K562 (cell line): ENCODE measurements at regions not wholly inside any gene's neighbourhood (a gene's known extent, or its start where the extent isn't known, plus 50 kb on each side); places are given as distances from the start of the nearest gene placed in this dataset.

Experiments
- ARID1B ChIP-seq: fragments of 450-650 bp; IDR thresholded peaks from 2 replicates; pipeline ENCODE4 v1.6.1; 2016; ENCODE audit warnings: antibody characterized with exemption, mild to moderate bottlenecking, inconsistent platforms
- ATF1 ChIP-seq, 2 experiments: fragments of 450-650 bp in 1 of 2; IDR thresholded peaks; 2 replicates each; pipeline ENCODE4 v1.6.1; 2016; ENCODE audit warnings: missing compliant biosample characterization in 1 of 2, missing genetic modification characterization in 1 of 2
- CEBPB ChIP-seq: fragments of 450-650 bp; IDR thresholded peaks from 2 replicates; pipeline ENCODE4 v1.6.1; 2016; ENCODE audit warnings: missing genetic modification characterization, missing compliant biosample characterization
- CTCF ChIP-seq, 3 experiments: IDR thresholded peaks in 2 of 3; conservative IDR thresholded peaks in 1 of 3; 2 replicates each; pipeline ENCODE4 v1.5.1; 2011 to 2012; ENCODE audit warnings: low read length in 3 of 3, mild to moderate bottlenecking in 3 of 3, control low read depth in 2 of 3, improper control_type of control experiment in 1 of 3, inconsistent platforms in 1 of 3, low read depth in 1 of 3, mixed read lengths in 1 of 3, moderate library complexity in 1 of 3; ENCODE audit not compliant: insufficient read depth in 2 of 3
- DDX20 ChIP-seq: fragments of 450-650 bp; IDR thresholded peaks from 2 replicates; pipeline ENCODE4 v1.6.1; 2016; ENCODE audit warnings: missing genetic modification characterization, low read depth, mild to moderate bottlenecking, missing compliant biosample characterization, moderate library complexity
- DNMT1 ChIP-seq: fragments of 450-650 bp; IDR thresholded peaks from 2 replicates; pipeline ENCODE4 v1.6.1; 2016; ENCODE audit warnings: antibody characterized with exemption, mild to moderate bottlenecking
- HDAC1 ChIP-seq, 2 experiments: fragments of 450-650 bp; IDR thresholded peaks; 2 replicates each; pipeline ENCODE4 v1.6.1; 2016 to 2017; ENCODE audit warnings: inconsistent platforms in 1 of 2, mild to moderate bottlenecking in 1 of 2, moderate library complexity in 1 of 2
- KLF1 ChIP-seq: fragments of 450-650 bp; IDR thresholded peaks from 2 replicates; pipeline ENCODE4 v1.6.1; 2016; ENCODE audit warnings: missing genetic modification characterization, missing compliant biosample characterization
- KLF16 ChIP-seq: IDR thresholded peaks from 2 replicates; pipeline ENCODE4 v1.6.1; 2016; ENCODE audit warnings: antibody characterized with exemption
- MAZ ChIP-seq, 2 experiments: fragments of 450-650 bp in 1 of 2; sonication (generic) in 1 of 2; formaldehyde crosslinking; IDR thresholded peaks in 1 of 2; conservative IDR thresholded peaks in 1 of 2; 2 replicates each; pipeline versions ENCODE4 v1.4.0 to v1.5.0; 2020; ENCODE audit warnings: mild to moderate bottlenecking in 1 of 2, missing genetic modification reagents in 1 of 2
- NCOA6 ChIP-seq: fragments of 450-650 bp; IDR thresholded peaks from 2 replicates; pipeline ENCODE4 v1.6.1; 2017; ENCODE audit warnings: mild to moderate bottlenecking
- NFE2L1 ChIP-seq: fragments of 450-650 bp; IDR thresholded peaks from 2 replicates; pipeline ENCODE4 v1.6.1; 2016; ENCODE audit warnings: missing genetic modification characterization, low read depth, mild to moderate bottlenecking, missing compliant biosample characterization, moderate library complexity, borderline replicate concordance
- NONO ChIP-seq, 2 experiments: fragments of 200-400 bp in 1 of 2; fragments of 450-650 bp in 1 of 2; formaldehyde crosslinking in 1 of 2; IDR thresholded peaks; 2 replicates each; pipeline ENCODE4 v1.6.1; 2017; ENCODE audit warnings: low read depth in 2 of 2, mild to moderate bottlenecking in 2 of 2, moderate library complexity in 2 of 2, low read length in 1 of 2
- POLR2G ChIP-seq: fragments of 200-400 bp; formaldehyde crosslinking; IDR thresholded peaks from 2 replicates; pipeline ENCODE4 v1.6.1; 2017; ENCODE audit warnings: low read depth, mild to moderate bottlenecking, antibody characterized with exemption, low read length, moderate library complexity
- RBFOX2 ChIP-seq: fragments of 200-400 bp; formaldehyde crosslinking; IDR thresholded peaks from 2 replicates; pipeline ENCODE4 v1.6.1; 2017; ENCODE audit warnings: low read depth, mild to moderate bottlenecking, low read length, moderate library complexity
- RBM17 ChIP-seq: fragments of 200-400 bp; formaldehyde crosslinking; IDR thresholded peaks from 2 replicates; pipeline ENCODE4 v1.6.1; 2017; ENCODE audit warnings: low read depth, mild to moderate bottlenecking, low read length, borderline replicate concordance
- SAP30 ChIP-seq: fragments of 200-600 bp; sonication (generic); IDR thresholded peaks from 2 replicates; pipeline ENCODE4 v1.6.1; 2012; ENCODE audit warnings: borderline replicate concordance, low read depth, mild to moderate bottlenecking, moderate library complexity, low read length, control low read depth, inconsistent platforms; ENCODE audit not compliant: insufficient read depth, poor library complexity, severe bottlenecking
- SLC30A9 ChIP-seq: fragments of 250-450 bp; sonication (Bioruptor Pico); IDR thresholded peaks from 2 replicates; pipeline ENCODE4 v1.8.0; 2022; ENCODE audit warnings: mild to moderate bottlenecking, moderate library complexity
- SMAD1 ChIP-seq: fragments of 150-350 bp; IDR thresholded peaks from 2 replicates; pipeline ENCODE4 v1.6.1; 2014; ENCODE audit warnings: low read length, low read depth; ENCODE audit not compliant: partially characterized antibody
- U2AF2 ChIP-seq: fragments of 200-400 bp; formaldehyde crosslinking; optimal IDR thresholded peaks from 2 replicates; pipeline ENCODE3; 2017; ENCODE audit warnings: low read depth, mild to moderate bottlenecking, low read length
- ZBED1 ChIP-seq: IDR thresholded peaks from 2 replicates; pipeline ENCODE4 v1.6.1; 2014
- ZNF449 ChIP-seq: fragments of 250-450 bp; sonication (Bioruptor Pico); IDR thresholded peaks from 2 replicates; pipeline ENCODE4 v1.8.0; 2022; ENCODE audit warnings: moderate library complexity, mild to moderate bottlenecking, inconsistent platforms
- ZNF589 ChIP-seq: fragments of 200-800 bp; sonication (Bioruptor generic); IDR thresholded peaks from 2 replicates; pipeline ENCODE4 v1.6.1; 2016; ENCODE audit warnings: low read depth, missing genetic modification characterization, missing compliant biosample characterization
- TF ChIP-seq, protein P1 (sequence below): sonication (generic); formaldehyde crosslinking; IDR thresholded peaks from 2 replicates; pipeline ENCODE4 v1.8.1; 2023; ENCODE audit warnings: mild to moderate bottlenecking, missing genetic modification reagents

DNA sequence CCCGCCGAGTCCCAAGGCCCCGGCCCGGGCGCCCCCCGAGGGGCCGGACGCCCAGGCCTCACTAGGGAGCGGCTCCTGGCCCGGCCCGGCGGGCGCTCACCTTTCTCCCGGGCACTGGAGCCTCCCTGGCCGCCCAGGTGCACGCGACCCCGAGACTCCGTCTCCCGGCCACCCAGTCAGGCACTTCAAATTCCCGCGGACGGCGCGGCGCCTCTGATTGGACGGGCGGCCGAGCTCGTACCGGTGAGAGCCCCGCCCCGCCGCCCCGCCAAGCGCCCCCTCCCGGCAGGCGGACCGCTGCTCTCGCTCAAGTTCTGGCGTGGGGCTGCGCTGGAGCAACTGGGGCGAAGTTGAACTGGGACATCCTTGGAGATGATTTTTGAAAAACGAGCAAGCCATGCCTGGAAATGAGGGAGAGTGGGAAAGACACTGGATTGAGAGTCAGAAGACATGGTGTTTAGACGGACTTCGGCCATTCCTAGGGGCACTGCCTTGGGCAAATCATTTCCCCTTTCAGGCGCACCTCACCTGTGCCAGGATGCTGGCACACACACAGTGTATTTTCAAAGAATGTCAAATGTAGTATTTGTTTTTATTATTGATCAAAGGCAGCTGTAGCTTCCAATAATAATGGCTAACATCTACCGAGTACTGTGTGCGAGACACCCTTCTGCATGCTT lies 485.3 kb downstream of the UQCRFS1 start (continued):
- peak; percentile 61 for TF ChIP-seq SAP30
- no peak for TF ChIP-seq SLC30A9 (CRISPR knock-in tag)
- 0 out of 2 replicates have a peak, but pooled peaks have one; percentile 11 for TF ChIP-seq KLF16
- TF ChIP-seq MAZ (CRISPR knock-in tag; conservative IDR thresholded peaks at IDR 0.05 in 1 of 2, IDR thresholded peaks at IDR 0.05 in 1 of 2) = peak in 1 of 2 experiments; percentile 61; a peak in 1 of 4 replicates
- peak; percentile 64 for TF ChIP-seq RBFOX2
- TF ChIP-seq U2AF2 = no peak
- peak in 1 of 2 experiments; percentile 33; a peak in 1 of 4 replicates for TF ChIP-seq HDAC1 (IDR thresholded peaks at IDR 0.05)
- TF ChIP-seq ZNF589 (CRISPR knock-in tag) = no peak
- no peak for TF ChIP-seq NFE2L1 (tag)
- no peak for TF ChIP-seq ARID1B
- no peak for TF ChIP-seq ATF1 (CRISPR knock-in tag; IDR thresholded peaks at IDR 0.05)
- TF ChIP-seq ATF1 (tag; IDR thresholded peaks at IDR 0.05) = 0 out of 2 replicates have a peak, but pooled peaks have one; percentile 11
- TF ChIP-seq DDX20 (tag) = no peak
- TF ChIP-seq, protein P1, sequence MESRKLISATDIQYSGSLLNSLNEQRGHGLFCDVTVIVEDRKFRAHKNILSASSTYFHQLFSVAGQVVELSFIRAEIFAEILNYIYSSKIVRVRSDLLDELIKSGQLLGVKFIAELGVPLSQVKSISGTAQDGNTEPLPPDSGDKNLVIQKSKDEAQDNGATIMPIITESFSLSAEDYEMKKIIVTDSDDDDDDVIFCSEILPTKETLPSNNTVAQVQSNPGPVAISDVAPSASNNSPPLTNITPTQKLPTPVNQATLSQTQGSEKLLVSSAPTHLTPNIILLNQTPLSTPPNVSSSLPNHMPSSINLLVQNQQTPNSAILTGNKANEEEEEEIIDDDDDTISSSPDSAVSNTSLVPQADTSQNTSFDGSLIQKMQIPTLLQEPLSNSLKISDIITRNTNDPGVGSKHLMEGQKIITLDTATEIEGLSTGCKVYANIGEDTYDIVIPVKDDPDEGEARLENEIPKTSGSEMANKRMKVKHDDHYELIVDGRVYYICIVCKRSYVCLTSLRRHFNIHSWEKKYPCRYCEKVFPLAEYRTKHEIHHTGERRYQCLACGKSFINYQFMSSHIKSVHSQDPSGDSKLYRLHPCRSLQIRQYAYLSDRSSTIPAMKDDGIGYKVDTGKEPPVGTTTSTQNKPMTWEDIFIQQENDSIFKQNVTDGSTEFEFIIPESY (CRISPR knock-in tag) = no peak
- TF ChIP-seq DNMT1 = no peak
- no peak for TF ChIP-seq CEBPB (tag)
- no peak for TF ChIP-seq KLF1 (tag)
- no peak for TF ChIP-seq RBM17
- TF ChIP-seq ZNF449 (CRISPR knock-in tag) = no peak
- peak; percentile 51 to 62 (median 62); a peak in 4 of 6 replicates for TF ChIP-seq CTCF (IDR thresholded peaks at IDR 0.05 in 2 of 3, conservative IDR thresholded peaks at IDR 0.05 in 1 of 3; ENCODE audit: insufficient read depth in 2 of 3, low read depth in 1 of 3, low read length in 3 of 3)
- TF ChIP-seq NONO (IDR thresholded peaks at IDR 0.05; ENCODE audit: low read depth in 2 of 2, low read length in 1 of 2) = no peak
- peak; percentile 87 for TF ChIP-seq NCOA6
- TF ChIP-seq ZBED1 = no peak
- TF ChIP-seq SMAD1 = no peak
- TF ChIP-seq POLR2G = peak; percentile 68
